GM18505 (cell line): ENCODE measurements at regions not wholly inside any gene's neighbourhood (a gene's known extent, or its start where the extent isn't known, plus 50 kb on each side); places are given as distances from the start of the nearest gene placed in this dataset.
"Not testable (repeated sequence)": the region's sequence is repeated elsewhere in the genome, so short reads cannot be mapped to it uniquely, and the experiment has no call there.

Experiments used
- ATAC-seq: cut with Tn5 transposase; IDR thresholded peaks from one replicate; pipeline ENCODE4 v1.9.1; 2021; ENCODE audit not compliant: unreplicated experiment
- POLR2A ChIP-seq: IDR thresholded peaks from 4 replicates; pipeline ENCODE4 v1.6.1; 2011; ENCODE audit warnings: borderline replicate concordance; ENCODE audit not compliant: insufficient read depth, insufficient read length; ENCODE audit errors: extremely low read depth

DNA sequence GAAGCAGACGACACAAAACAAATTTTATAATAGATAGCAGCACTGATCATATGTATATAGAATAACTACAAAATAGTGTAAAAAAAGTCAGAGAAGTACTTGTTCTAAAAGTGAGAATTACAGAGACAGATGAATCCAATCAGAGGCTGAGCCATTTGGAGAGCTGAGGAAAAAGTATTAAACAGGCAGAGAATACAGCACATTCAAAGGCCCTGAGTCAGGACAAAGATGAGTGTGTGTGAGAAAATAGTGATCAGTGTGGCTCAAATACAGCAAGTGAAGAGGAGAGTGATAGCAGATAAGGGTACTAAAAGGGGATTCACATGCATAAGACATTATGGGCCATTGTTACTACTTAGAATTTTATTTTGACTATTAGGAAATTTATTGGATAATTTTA lies 430.6 kb upstream of the BRINP3 start:
- ATAC-seq: no peak
- no peak for TF ChIP-seq POLR2A

DNA sequence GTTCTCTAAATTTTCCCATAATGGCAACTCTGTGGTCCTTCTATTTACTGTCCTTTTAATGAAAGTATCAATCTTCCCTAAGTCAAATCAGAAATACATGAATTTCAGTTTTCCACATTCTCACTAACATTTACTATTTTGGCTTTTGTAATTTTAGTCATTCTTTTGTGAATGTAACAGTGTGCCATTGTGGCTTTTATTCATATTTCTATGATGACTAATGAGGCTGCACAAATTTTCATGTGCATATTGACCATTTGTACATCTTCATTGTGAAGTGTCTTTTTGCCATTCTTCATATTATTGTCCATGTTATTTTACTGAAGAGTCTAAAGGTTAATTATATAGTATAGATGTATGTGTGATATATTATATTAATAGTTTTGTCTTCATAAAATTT lies 431.0 kb upstream of the BRINP3 start:
- ATAC-seq: no peak
- TF ChIP-seq POLR2A: no peak

DNA sequence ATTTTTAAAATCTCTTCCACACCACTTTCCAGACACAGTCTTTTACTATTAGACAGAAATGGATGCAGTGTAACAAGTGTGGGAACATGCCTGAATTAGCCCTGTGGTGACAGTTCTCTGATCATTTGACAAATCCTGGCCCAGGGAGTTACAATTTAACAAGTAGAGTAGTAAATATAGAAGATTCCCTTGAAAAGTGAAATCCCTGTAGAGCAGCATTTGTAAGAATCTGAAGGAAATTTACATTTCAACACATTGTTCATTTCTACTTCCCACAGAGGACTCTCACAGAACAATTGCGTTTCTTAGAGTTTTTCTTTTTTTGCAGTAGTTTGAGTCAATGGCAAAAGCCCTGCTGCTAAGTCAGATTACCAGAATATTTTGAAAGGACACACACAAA lies 458.3 kb upstream of the BRINP3 start:
- TF ChIP-seq POLR2A: no peak
- no peak for ATAC-seq

DNA sequence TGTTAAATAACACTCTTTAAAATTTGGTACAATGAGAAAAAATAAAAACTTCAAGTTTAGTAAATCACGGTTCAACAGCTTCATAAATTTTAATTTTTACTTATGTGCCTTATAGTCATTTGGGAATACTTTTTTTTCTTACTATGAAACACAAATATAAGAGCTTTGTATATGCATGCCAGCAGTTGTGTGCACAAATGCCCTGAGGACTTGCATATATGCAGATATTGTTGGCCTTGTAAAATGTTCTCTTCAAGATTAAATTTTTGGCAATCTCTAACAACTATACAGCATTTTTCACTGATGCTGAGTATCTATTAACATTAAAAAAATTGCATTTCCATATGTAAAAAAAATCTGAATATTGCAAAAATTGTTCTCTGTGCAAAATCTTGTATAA lies 458.7 kb upstream of the BRINP3 start:
- no peak for ATAC-seq

DNA sequence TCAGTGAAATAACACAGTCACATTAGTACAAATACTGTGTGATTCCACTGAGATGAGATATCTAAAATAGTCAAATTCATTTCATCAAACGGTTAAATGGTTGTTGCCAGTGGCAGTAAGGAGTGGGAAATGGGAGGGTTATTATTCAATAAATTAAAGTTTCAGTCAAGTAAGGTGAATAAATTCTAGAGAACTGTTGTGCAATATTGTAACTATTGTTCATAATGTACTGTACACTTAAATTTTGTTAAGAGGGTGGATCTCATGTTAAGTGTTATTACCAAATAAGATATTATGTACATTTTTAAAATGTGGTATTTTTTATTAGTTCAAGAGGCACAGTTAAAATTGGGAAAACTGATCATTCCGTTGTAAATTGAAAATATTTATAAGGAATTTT lies 463.3 kb upstream of the BRINP3 start:
- ATAC-seq: no peak
- TF ChIP-seq POLR2A: no peak

More for the DNA sequence above, 458.7 kb upstream of the BRINP3 start:
- no peak for TF ChIP-seq POLR2A

DNA sequence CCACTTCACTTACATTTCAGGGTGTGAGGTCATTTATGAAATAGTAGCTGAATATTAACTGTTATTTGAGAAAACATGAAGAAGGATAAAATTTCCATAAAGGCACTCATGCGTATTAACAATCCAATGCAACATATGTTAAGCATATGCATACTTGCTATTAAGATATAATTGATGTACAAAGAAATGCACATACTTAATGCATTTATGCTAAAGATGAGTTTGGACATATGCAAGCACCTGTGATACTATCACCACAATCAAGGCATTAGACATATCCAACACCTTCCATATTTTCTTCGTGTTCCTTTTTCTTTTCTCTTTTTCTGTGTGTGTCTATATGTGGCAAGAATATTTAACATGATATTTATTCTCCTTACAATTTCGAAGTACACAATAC lies 464.8 kb upstream of the BRINP3 start:
- TF ChIP-seq POLR2A: no peak
- ATAC-seq: no peak

DNA sequence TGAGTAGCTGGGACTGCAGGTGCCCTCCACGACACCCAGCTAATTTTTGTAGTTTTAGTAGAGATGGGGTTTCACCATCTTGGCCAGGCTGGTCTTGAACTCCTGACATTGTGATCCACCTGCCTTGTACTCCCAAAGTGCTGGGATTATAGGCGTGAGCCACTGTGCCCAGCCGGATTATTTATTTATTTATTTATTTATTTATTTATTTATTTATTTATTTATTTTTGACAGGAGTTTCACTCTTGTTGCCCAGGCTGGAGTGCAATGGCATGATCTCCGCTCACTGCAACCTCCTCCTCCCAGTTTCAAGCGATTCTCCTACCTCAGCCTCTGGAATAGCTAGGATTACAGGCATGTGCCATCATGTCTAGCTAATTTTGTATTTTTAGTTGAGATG lies 466.1 kb upstream of the BRINP3 start:
- ATAC-seq: not testable (repeated sequence)

DNA sequence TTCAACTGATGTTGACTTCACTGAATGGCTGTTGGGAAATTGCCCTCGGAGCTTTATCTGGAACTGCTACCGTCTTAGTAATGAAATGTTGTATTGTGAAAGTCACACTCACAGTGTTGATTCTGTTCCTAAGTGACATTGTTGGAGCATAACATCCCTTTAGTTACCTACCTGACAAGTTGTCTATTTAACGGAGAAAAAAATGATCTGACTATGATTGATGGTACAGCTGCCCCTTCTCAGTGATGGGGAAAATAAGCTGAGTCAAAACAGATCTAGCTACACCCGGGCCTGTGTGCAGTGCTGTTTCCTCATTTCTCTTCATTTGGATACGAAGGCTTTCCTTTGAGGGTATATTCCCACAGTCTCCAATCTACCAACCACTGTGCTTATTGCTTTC lies 472.3 kb upstream of the BRINP3 start:
- no peak for TF ChIP-seq POLR2A
- ATAC-seq: no peak

DNA sequence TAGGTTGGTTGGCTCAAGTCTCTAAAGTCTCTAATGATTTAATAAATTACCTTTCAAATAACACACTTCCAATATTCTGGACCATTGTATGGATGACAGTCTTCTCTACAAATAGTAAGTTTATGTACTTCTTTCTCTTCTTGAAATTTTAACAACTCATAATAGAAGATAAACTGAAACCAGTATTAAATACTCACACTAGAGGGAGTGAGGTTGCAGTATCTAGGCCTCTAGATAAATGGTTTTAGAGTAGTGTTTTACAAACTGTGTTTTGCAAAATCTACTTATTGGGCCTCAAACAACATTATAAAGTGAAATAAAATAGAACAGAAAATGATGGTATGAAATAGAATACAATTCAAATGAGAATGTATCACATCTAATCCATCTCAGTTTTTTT lies 479.9 kb upstream of the BRINP3 start:
- no peak for TF ChIP-seq POLR2A
- no peak for ATAC-seq

DNA sequence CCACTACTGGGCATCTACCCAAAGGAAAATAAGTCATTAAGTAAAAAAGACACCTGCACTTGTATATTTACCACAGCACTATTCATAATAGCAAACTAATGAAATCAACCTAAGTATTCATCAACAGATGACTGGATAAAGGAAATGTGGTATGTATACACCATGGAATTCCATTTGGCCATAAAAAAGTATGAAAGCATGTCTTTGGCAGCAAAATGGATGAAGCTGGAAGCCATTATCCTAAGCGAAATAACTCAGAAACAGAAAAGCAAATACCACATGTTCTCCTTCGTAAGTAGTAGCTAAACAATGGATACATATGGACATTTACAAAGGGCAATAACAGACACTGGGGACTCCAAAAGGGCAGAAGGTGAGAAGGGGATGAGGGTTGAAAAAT lies 485.7 kb upstream of the BRINP3 start:
- no peak for TF ChIP-seq POLR2A
- ATAC-seq: no peak

DNA sequence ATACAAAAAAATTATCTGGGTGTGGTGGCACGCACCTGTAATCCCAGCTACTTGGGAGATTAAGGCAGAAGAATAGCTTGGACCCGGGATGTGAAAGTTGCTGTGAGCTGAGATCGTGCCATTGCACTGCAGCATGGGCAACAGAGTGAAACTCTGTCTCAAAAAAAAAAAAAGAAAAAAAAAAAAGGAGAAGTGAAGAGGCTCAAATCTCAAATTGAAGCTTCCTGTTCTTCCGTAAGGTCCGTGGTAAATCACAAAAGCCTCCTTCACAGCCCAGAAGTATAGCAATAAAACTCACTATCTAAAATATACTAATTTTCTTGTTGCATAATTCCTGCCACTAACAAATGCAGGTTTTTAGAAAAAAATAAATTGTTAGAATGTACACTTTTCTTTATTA lies 498.2 kb upstream of the BRINP3 start:
- ATAC-seq: no peak
- no peak for TF ChIP-seq POLR2A

DNA sequence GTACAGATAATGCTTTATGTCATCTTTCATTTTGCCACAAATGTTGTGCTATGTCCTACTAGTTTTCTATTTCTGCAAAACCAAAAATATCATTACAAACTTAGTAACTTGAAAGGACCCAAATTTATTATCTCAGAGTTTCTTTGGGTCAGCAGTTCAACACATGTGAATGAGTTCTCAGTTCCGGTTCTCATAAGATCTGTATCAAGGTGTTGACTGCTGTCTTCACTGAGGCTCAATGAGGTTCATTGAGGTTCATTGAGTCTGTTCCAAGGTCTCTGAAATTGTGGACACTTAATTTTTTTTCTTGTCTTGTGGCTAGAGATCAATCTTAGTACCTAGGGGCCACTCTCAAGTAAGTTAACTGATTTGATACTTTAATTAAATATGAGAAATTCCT lies 525.1 kb upstream of the BRINP3 start:
- no peak for TF ChIP-seq POLR2A
- no peak for ATAC-seq

DNA sequence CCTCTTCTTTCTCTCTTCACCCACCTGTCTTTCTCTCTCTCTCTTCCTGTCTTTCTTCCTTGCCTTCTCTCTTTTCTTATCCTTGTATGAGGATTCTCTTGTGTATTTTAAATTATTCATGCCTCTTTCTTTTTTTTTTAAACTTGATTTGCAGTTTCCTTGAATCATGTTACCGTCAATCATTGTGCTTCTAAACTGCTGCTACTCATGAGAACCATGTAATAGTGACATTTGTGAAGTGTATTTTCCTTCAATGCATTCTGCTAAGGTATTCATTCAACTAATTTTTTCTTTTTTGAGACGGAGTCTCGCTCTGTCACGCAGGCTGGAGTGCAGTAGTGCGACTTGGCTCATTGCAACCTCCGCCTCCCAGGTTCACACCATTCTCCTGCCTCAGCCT lies 539.1 kb upstream of the BRINP3 start:
- no peak for ATAC-seq
- no peak for TF ChIP-seq POLR2A

DNA sequence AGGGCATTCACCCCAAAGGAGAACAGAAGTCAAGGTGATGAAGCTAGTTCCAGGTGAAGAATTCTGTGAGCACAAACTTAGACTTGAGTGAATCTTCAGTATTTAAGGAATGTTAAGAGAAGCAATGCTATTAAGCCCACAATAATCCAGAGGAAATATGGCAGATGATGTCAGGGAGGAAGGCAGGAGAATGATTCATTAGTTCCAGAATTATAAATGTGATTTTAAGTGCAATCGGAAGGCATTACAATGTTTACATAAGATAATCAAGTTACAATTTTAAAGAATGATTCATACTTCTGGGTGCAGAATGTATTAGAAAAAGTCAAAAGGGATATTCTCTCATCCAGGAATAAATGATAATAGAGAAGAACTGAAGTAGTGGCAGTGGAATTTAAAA lies 545.2 kb upstream of the BRINP3 start:
- TF ChIP-seq POLR2A: no peak
- no peak for ATAC-seq

DNA sequence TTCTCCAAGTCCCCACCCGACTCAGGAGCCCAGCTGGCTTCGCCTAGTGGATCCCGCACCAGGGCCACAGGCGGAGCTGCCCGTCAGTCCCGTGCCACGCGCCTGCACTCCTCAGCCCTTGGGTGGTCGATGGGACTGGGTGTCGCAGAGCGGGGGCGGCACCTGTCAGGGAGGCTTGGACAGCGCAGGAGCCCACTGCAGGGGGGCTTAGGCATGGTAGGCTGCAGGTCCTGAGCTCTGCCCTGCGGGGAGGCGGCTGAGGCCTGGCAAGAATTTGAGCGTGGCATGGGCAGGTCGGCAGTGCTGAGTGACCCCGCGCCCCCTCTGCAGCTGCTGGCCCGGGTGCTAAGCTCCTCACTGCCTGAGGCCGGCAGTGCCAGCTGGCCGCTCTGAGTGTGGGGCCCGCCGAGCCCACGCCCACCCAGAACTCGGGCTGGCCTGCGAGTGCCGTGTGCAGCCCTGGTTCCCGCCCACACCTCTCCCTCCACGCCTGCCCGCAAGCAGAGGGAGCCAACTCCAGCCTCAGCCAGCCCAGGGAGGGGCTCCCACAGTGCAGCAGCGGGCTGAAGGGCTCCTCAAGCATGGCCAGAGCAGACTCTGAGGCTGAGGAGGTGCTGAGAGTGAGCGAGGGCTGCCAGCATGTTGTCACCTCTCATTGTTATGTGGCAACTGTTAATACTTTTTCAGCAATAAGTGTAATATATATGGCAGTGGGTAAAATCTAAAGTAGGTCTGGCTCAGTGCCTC lies 548.4 kb upstream of the BRINP3 start:
- ATAC-seq: no peak
- no peak for TF ChIP-seq POLR2A

DNA sequence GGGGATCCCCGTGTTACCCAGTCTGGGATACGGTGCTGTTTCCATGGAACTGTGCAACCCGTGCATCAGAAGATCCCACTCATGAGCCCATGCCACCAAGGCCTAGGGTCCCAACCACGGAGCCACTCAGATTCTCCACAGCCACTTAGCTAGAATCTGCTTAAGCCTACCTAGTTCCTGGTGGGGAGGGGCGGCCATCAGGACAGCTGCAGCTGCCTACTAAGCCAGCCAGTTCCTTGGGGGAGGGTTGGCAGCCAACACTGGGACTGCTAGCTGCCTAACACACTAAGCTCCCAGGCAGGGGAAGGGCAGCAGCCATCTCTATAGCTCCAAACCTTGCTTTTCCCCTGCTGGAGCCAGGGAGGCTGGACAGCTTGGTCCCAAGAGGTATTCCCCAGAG lies 549.2 kb upstream of the BRINP3 start:
- ATAC-seq: no peak
- no peak for TF ChIP-seq POLR2A

DNA sequence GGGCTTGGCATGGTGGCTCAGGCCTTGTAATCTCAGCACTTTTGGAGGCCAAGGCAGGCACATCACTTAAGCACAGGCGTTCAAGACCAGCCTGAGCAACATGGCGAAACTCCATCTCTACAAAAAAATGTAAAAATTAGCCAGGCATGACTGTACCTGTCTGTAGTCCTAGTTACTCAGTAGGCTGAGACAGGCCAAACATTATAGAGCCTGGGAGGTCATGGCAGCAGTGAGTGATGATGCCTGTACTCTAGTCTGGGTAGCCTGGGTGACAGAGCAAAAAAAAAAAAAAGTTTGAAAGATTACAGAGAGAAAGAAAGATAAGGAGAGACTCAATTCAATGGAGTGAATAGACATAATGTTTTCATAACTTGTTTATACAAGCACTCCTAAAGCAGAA lies 556.5 kb upstream of the BRINP3 start:
- no peak for ATAC-seq
- no peak for TF ChIP-seq POLR2A
